GM06990 (cell line): ENCODE measurements at regions not wholly inside any gene's neighbourhood (a gene's known extent, or its start where the extent isn't known, plus 50 kb on each side); places are given as distances from the start of the nearest gene placed in this dataset.

Source experiments
- DNase-seq: peaks from one replicate; pipeline ENCODE4 v3.0.0-alpha.2; 2011; ENCODE audit not compliant: insufficient read length; ENCODE audit errors: extremely low read depth
- H3K27me3 ChIP-seq: replicated peaks from 2 replicates; pipeline ENCODE4 v1.6.0; 2011; ENCODE audit warnings: low read length; ENCODE audit not compliant: control insufficient read depth, insufficient read depth
- H3K36me3 ChIP-seq: 2 replicates; pipeline ENCODE4 v1.5.1; 2011; ENCODE audit warnings: low read length; ENCODE audit not compliant: control insufficient read depth, insufficient read depth
- H3K4me3 ChIP-seq: replicated peaks from 2 replicates; pipeline ENCODE4 v1.5.1; 2011; ENCODE audit warnings: low read depth, mild to moderate bottlenecking, control low read depth, low read length
- CTCF ChIP-seq: IDR thresholded peaks from 2 replicates; pipeline ENCODE4 v1.5.1; 2011; ENCODE audit warnings: low read length, control low read depth, mild to moderate bottlenecking, inconsistent platforms; ENCODE audit not compliant: insufficient read depth, poor library complexity, severe bottlenecking

GRCh38 chr6:120407696-120408095 is 926.6 kb downstream of the TBC1D32 start:
- Histone ChIP-seq H3K27me3 (no peaks in the 10 kb centered on the region), H3K4me3 (no peak overlapping the region), H3K36me3 (no peaks in the 10 kb centered on the region)
- DNase-seq: no peak
- no peak for TF ChIP-seq CTCF

- DNase-seq: no peak
- Histone ChIP-seq H3K27me3 (no peaks in the 10 kb centered on the region), H3K4me3 (no peak overlapping the region), H3K36me3 (no peaks in the 10 kb centered on the region)
- TF ChIP-seq CTCF: no peak
Measured at GRCh38 chr6:120405947-120406346, 928.3 kb downstream of the TBC1D32 start.

DNA sequence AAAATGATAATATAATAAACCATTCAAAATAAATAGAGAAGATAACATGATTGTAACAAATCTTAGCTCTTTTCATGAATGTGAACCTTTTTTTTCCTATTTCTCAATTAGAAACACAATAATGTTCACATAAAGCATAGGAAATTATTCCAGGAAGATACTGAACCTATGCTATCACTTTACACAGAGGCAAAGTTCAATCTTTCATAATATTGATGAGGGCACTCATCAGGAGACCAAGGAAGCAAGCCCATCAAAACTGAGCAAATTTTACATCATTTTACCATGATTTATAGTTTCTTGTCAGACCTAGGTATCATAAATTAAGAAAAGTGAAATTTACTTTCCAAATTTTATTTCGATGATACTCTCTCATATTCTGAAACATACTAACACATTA is 938.5 kb downstream of the TBC1D32 start:
- H3K4me3 ChIP-seq: no peak overlapping the region
- H3K36me3 ChIP-seq: no peaks in the 10 kb centered on the region
- no peak for DNase-seq
- H3K27me3 ChIP-seq: no peaks in the 10 kb centered on the region
- no peak for TF ChIP-seq CTCF

- no peaks in the 10 kb centered on the region for H3K36me3 ChIP-seq
- H3K4me3 ChIP-seq: no peak overlapping the region
- no peak for TF ChIP-seq CTCF
- no peaks in the 10 kb centered on the region for H3K27me3 ChIP-seq
- no peak for DNase-seq
Measured at GRCh38 chr6:120395330-120395729, 939.0 kb downstream of the TBC1D32 start.

DNA sequence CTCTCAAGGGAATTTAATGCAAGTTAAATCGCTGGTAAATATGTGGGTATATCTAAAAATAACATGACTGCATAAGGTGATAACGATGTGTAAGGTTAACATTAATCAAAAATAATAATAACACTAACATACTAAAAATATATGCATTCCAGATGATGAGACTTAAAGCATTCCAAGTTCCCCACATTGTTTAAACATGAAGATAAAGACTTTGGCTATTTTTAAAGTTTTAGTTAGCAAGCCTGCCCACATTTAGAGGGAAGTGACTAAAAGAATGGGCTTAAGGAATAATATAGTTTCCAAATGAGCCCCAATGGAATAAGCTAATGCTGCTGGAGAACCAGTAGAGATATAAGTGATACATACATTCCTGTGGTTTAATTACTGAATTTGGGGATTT is 941.3 kb downstream of the TBC1D32 start:
- H3K4me3 ChIP-seq: no peak overlapping the region
- DNase-seq: no peak

More for the DNA sequence above, 941.3 kb downstream of the TBC1D32 start:
- no peak for TF ChIP-seq CTCF
- no peaks in the 10 kb centered on the region for H3K27me3 ChIP-seq
- H3K36me3 ChIP-seq: no peaks in the 10 kb centered on the region
